ENCODE measurements at regions not wholly inside any gene's neighbourhood (a gene's known extent, or its start where the extent isn't known, plus 50 kb on each side); places are given as distances from the start of the nearest gene placed in this dataset.

GRCh38 chr9:108083796-108084352 lies 594.3 kb upstream of the KLF4 start:
- H3K4me1 ChIP-seq (ENCODE audit: insufficient read depth) = peaks cover 22% of the 10 kb centered on the region
- H3K27me3 Mint-ChIP-seq (ENCODE audit: insufficient read depth, low read depth, poor library complexity) = peaks cover 7% of the 10 kb centered on the region
- no peak for ATAC-seq
- no peaks in the 10 kb centered on the region; the same call in 1 of the 2 replicates for H3K36me3 ChIP-seq (ENCODE audit: insufficient read depth)
- H2AFZ ChIP-seq = no peak overlapping the region
- no peak overlapping the region for H3K27ac ChIP-seq (ENCODE audit: low read depth)
- no peak overlapping the region for H3K4me3 ChIP-seq
- H3K4me2 ChIP-seq = no peak overlapping the region
- H3K27ac Mint-ChIP-seq = no peak overlapping the region
- H3K9me3 Mint-ChIP-seq = peaks cover 6% of the 10 kb centered on the region; the same call in 2 of the 3 replicates
- H3K4me3 Mint-ChIP-seq = no peak overlapping the region
- no peaks in the 10 kb centered on the region for H3K36me3 Mint-ChIP-seq (ENCODE audit: low read depth)
- no peak for DNase-seq (ENCODE audit: low spot score)
- H3K79me2 ChIP-seq (replicated peaks; ENCODE audit: insufficient read depth) = no peaks in the 10 kb centered on the region
- H3F3A ChIP-seq (replicated peaks; ENCODE audit: low read depth) = no peaks in the 10 kb centered on the region
- H3K27me3 ChIP-seq (ENCODE audit: insufficient read depth) = peaks cover 14% of the 10 kb centered on the region
- H3K4me1 Mint-ChIP-seq = peaks cover 17% of the 10 kb centered on the region
- H3K9me2 ChIP-seq (ENCODE audit: insufficient read depth) = peaks cover 37% of the 10 kb centered on the region
- TF ChIP-seq EZH2 (IDR thresholded peaks at IDR 0.05; ENCODE audit: low read depth, unreplicated experiment) = no peak
- no peak for TF ChIP-seq POLR2AphosphoS5 (IDR thresholded peaks at IDR 0.05; ENCODE audit: low read depth)
- no peak for TF ChIP-seq REST (IDR thresholded peaks at IDR 0.05; ENCODE audit: unreplicated experiment)
- no peak for TF ChIP-seq EZH2phosphoT487 (IDR thresholded peaks at IDR 0.05; ENCODE audit: unreplicated experiment)
- no peaks in the 10 kb centered on the region for H4K20me1 ChIP-seq (replicated peaks; ENCODE audit: insufficient read depth)

GRCh38 chr9:108083160-108083750 lies 593.7 kb upstream of the KLF4 start:
- no peak for ATAC-seq
- Histone ChIP-seq H2AFZ (no peak overlapping the region), H4K20me1 (replicated peaks; ENCODE audit: insufficient read depth) (no peaks in the 10 kb centered on the region), H3K27ac (ENCODE audit: low read depth) (no peak overlapping the region), H3K4me3 (no peak overlapping the region), H3F3A (replicated peaks; ENCODE audit: low read depth) (no peaks in the 10 kb centered on the region), H3K9me2 (ENCODE audit: insufficient read depth) (peaks cover 33% of the 10 kb centered on the region), H3K36me3 (ENCODE audit: insufficient read depth) (no peaks in the 10 kb centered on the region; the same call in 1 of the 2 replicates), H3K79me2 (replicated peaks; ENCODE audit: insufficient read depth) (no peaks in the 10 kb centered on the region), H3K27me3 (ENCODE audit: insufficient read depth) (peaks cover 14% of the 10 kb centered on the region), H3K4me1 (ENCODE audit: insufficient read depth) (peaks cover 22% of the 10 kb centered on the region), H3K4me2 (no peak overlapping the region)
- H3K9me3 Mint-ChIP-seq = peaks cover 6% of the 10 kb centered on the region
- DNase-seq (ENCODE audit: low spot score) = no peak
- H3K4me3 Mint-ChIP-seq = no peak overlapping the region
- peaks cover 17% of the 10 kb centered on the region for H3K4me1 Mint-ChIP-seq
- no peak for TF ChIP-seq EZH2 (IDR thresholded peaks at IDR 0.05; ENCODE audit: low read depth, unreplicated experiment)
- no peak for TF ChIP-seq POLR2AphosphoS5 (IDR thresholded peaks at IDR 0.05; ENCODE audit: low read depth)
- TF ChIP-seq, protein P1, sequence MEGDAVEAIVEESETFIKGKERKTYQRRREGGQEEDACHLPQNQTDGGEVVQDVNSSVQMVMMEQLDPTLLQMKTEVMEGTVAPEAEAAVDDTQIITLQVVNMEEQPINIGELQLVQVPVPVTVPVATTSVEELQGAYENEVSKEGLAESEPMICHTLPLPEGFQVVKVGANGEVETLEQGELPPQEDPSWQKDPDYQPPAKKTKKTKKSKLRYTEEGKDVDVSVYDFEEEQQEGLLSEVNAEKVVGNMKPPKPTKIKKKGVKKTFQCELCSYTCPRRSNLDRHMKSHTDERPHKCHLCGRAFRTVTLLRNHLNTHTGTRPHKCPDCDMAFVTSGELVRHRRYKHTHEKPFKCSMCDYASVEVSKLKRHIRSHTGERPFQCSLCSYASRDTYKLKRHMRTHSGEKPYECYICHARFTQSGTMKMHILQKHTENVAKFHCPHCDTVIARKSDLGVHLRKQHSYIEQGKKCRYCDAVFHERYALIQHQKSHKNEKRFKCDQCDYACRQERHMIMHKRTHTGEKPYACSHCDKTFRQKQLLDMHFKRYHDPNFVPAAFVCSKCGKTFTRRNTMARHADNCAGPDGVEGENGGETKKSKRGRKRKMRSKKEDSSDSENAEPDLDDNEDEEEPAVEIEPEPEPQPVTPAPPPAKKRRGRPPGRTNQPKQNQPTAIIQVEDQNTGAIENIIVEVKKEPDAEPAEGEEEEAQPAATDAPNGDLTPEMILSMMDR (conservative IDR thresholded peaks at IDR 0.05; ENCODE audit: low read depth in 2 of 2) = 0 out of 4 replicates have a peak, but pooled peaks of 1 of the 2 experiments have one; percentile 8
- TF ChIP-seq CREB1 (CRISPR knock-in tag; IDR thresholded peaks at IDR 0.05; ENCODE audit: low read depth) = no peak
- TF ChIP-seq, protein P2, sequence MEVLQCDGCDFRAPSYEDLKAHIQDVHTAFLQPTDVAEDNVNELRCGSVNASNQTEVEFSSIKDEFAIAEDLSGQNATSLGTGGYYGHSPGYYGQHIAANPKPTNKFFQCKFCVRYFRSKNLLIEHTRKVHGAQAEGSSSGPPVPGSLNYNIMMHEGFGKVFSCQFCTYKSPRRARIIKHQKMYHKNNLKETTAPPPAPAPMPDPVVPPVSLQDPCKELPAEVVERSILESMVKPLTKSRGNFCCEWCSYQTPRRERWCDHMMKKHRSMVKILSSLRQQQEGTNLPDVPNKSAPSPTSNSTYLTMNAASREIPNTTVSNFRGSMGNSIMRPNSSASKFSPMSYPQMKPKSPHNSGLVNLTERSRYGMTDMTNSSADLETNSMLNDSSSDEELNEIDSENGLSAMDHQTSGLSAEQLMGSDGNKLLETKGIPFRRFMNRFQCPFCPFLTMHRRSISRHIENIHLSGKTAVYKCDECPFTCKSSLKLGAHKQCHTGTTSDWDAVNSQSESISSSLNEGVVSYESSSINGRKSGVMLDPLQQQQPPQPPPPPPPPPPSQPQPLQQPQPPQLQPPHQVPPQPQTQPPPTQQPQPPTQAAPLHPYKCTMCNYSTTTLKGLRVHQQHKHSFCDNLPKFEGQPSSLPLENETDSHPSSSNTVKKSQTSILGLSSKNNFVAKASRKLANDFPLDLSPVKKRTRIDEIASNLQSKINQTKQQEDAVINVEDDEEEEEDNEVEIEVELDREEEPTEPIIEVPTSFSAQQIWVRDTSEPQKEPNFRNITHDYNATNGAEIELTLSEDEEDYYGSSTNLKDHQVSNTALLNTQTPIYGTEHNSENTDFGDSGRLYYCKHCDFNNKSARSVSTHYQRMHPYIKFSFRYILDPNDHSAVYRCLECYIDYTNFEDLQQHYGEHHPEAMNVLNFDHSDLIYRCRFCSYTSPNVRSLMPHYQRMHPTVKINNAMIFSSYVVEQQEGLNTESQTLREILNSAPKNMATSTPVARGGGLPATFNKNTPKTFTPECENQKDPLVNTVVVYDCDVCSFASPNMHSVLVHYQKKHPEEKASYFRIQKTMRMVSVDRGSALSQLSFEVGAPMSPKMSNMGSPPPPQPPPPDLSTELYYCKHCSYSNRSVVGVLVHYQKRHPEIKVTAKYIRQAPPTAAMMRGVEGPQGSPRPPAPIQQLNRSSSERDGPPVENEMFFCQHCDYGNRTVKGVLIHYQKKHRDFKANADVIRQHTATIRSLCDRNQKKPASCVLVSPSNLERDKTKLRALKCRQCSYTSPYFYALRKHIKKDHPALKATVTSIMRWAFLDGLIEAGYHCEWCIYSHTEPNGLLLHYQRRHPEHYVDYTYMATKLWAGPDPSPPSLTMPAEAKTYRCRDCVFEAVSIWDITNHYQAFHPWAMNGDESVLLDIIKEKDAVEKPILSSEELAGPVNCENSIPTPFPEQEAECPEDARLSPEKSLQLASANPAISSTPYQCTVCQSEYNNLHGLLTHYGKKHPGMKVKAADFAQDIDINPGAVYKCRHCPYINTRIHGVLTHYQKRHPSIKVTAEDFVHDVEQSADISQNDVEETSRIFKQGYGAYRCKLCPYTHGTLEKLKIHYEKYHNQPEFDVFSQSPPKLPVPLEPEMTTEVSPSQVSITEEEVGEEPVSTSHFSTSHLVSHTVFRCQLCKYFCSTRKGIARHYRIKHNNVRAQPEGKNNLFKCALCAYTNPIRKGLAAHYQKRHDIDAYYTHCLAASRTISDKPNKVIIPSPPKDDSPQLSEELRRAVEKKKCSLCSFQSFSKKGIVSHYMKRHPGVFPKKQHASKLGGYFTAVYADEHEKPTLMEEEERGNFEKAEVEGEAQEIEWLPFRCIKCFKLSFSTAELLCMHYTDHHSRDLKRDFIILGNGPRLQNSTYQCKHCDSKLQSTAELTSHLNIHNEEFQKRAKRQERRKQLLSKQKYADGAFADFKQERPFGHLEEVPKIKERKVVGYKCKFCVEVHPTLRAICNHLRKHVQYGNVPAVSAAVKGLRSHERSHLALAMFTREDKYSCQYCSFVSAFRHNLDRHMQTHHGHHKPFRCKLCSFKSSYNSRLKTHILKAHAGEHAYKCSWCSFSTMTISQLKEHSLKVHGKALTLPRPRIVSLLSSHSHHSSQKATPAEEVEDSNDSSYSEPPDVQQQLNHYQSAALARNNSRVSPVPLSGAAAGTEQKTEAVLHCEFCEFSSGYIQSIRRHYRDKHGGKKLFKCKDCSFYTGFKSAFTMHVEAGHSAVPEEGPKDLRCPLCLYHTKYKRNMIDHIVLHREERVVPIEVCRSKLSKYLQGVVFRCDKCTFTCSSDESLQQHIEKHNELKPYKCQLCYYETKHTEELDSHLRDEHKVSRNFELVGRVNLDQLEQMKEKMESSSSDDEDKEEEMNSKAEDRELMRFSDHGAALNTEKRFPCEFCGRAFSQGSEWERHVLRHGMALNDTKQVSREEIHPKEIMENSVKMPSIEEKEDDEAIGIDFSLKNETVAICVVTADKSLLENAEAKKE (CRISPR knock-in tag; IDR thresholded peaks at IDR 0.05) = no peak
- no peak for TF ChIP-seq ZNF114 (CRISPR knock-in tag; IDR thresholded peaks at IDR 0.05)
- no peaks in the 10 kb centered on the region for H3K36me3 Mint-ChIP-seq (ENCODE audit: low read depth)
- peaks cover 5% of the 10 kb centered on the region for H3K27me3 Mint-ChIP-seq (ENCODE audit: insufficient read depth, low read depth, poor library complexity)
- H3K27ac Mint-ChIP-seq = no peak overlapping the region

Data from GM23338 (cell line).